ENCODE measurements at regions not wholly inside any gene's neighbourhood (a gene's known extent, or its start where the extent isn't known, plus 50 kb on each side); places are given as distances from the start of the nearest gene placed in this dataset.

DNA sequence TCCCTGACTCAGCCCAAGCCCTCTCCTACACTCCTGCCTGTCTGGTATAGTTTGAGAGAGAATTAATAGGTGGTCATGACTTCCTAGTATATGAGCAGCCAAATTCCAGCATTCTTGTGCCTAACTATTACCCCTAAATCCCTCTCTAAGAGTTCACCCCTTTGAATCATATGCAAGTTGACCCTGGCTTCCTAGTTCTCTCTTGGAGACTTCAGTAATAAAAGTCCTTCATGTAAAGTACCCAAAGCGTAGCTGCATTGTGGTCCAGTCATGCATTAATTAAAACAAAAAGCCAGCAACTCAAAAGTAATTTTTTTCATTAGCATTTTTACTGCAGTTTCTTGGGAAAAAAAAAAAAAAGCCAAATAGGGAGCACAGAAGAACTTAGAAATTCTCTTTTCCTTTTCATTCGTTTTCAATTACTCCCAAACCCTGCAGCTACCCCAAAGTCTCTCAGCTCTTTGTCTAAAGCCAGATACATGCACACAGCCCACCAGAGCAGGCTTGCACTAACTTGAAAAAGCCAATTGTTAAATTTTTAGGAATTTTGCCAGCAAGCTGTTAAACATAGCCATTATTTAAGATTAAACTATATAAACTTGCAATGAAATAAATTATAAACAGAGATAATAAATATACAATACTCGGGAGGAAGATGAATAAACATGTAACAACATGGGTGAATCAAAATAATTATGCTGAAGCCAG, 50.1 kb upstream of the STT3B start:
- H3K9me3 ChIP-seq = peaks cover 0 to 5% (median 0%) of the 10 kb centered on the region in 4 donors
- WGBS, 5 donors = 58 to 69% (median 64%) methylated on average over 3 of the region's 3 CpGs
- no peak overlapping the region for H3K27ac ChIP-seq
- no peak for DNase-seq
- TF ChIP-seq EP300 (IDR thresholded peaks at IDR 0.05) (no peak), POLR2AphosphoS5 (IDR thresholded peaks at IDR 0.05) (no peak), POLR2A (IDR thresholded peaks at IDR 0.05) (no peak)
- TF ChIP-seq, protein P1, sequence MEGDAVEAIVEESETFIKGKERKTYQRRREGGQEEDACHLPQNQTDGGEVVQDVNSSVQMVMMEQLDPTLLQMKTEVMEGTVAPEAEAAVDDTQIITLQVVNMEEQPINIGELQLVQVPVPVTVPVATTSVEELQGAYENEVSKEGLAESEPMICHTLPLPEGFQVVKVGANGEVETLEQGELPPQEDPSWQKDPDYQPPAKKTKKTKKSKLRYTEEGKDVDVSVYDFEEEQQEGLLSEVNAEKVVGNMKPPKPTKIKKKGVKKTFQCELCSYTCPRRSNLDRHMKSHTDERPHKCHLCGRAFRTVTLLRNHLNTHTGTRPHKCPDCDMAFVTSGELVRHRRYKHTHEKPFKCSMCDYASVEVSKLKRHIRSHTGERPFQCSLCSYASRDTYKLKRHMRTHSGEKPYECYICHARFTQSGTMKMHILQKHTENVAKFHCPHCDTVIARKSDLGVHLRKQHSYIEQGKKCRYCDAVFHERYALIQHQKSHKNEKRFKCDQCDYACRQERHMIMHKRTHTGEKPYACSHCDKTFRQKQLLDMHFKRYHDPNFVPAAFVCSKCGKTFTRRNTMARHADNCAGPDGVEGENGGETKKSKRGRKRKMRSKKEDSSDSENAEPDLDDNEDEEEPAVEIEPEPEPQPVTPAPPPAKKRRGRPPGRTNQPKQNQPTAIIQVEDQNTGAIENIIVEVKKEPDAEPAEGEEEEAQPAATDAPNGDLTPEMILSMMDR (IDR thresholded peaks at IDR 0.05) = no peak
- no peak overlapping the region for H3K4me3 ChIP-seq
- intact Hi-C loops (cut with DNase I; ENCODE audit: low total_unique reads) = no loop called here
- H3K36me3 ChIP-seq = no peaks in the 10 kb centered on the region
- H3K27me3 ChIP-seq = no peaks in the 10 kb centered on the region
- H3K4me1 ChIP-seq = no peaks in the 10 kb centered on the region

Small RNA genes in the stretch of these regions (small RNA-seq; reads per million reads assigned to genes)
- gene MIR466 (0 reads per million in 4 donors), gene RNA5SP127 (0 reads per million in 4 donors)

Data from stomach (tissue), 8 donors.